SK-N-MC (cell line): ENCODE measurements at regions not wholly inside any gene's neighbourhood (a gene's known extent, or its start where the extent isn't known, plus 50 kb on each side); places are given as distances from the start of the nearest gene placed in this dataset.

Experiments
- EZH2 ChIP-seq: fragments of 200-600 bp; sonication (generic); IDR thresholded peaks from one replicate; pipeline ENCODE4 v1.6.1; 2017; ENCODE audit warnings: antibody characterized with exemption
- POLR2AphosphoS5 ChIP-seq: IDR thresholded peaks from 2 replicates; pipeline ENCODE4 v1.6.1; 2012; ENCODE audit warnings: mild to moderate bottlenecking, low read depth, low read length, borderline replicate concordance

DNA sequence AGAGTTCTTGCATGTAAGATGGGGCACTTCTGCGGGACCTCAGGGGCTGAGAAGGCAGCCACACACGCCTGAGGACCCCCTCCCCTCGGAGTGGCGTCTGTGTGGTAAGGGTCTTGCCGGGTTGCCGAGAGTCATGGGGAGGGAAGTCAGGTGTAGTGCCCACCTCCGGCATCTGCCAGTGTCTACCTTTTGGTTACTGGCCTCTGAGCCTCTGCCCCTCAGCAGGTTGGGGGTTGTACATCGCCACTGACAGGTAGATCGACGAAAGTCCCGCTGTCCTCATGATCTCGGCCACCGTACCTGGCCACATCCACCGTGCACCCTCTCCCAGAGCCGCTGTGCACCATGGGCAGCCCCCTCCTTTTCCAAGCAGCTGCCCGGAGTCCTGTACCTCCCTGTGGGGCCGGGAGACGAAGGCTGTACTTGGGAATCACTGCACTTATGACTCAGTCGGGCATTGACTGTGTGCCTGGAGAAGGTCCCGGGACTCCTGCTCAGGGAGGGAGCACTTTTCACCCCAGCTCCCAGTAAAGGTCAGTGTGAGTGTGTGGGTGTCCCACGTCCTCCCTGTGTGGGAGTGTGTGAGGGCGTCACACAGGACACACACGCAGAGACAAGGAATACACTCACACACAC, 332.4 kb upstream of the MYT1L start:
- TF ChIP-seq POLR2AphosphoS5: no peak
- TF ChIP-seq EZH2: no peak
